ENCODE measurements at regions not wholly inside any gene's neighbourhood (a gene's known extent, or its start where the extent isn't known, plus 50 kb on each side); places are given as distances from the start of the nearest gene placed in this dataset.
"Not testable (repeated sequence)": the region's sequence is repeated elsewhere in the genome, so short reads cannot be mapped to it uniquely, and the experiment has no call there.

DNA sequence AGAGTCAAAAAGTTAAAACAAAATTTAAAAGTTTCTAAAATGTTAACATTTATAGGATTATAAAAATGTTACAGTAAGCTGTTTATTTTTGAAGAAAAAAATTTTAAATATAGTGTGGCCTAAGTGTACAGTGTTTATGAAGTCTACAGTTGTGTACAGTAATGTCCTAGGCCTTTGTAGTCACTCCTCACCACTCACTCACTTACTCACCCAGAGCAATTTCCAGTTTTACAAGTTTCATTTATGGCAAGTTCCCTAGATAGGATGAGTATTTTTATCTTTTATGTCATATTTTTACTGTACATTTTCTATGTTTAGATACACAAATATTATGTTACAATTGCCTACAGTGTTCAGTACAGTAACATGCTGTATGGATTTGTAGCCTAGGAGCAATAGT, 419.9 kb downstream of the ARL4A start:
- DNase-seq: no peak

DNA sequence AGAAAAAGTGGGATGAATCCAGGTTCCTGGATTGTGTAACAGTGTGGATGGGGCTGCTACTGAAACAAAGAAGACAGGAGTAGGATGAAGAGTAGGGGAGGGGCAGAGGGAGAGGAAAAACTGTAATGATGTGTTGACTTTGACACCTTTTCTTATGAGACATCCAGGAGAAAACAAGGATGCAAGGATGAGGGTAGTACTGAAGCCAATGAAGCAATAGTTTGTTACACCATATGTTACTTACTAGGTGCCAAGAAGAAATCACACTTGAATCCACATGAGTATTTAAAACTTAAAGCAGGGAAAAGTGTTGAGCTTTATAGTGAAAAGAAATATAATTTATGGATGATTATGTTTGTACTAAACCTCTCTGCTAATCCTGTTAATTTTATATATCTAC, 420.6 kb downstream of the ARL4A start:
- DNase-seq: no peak

DNA sequence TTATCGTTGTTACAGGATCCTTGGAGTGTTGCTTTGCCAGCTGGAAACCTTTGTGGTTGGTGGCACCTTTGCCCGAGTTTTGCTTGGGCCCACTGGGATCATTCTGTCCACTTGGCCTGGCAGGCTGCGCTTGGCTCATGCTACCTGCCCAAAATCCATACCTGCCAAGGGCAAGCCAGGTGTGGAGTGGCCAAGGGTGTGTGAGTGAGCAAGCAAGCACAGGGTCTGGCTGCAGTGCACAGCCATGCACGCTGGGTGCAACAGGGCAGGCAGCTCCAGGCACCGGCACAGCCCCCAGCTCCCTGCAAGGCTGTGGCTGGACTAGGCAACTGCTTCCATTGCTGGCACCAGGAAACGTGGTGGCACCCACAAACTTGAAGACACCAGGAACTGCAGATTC, 421.8 kb downstream of the ARL4A start:
- no peak for DNase-seq

DNA sequence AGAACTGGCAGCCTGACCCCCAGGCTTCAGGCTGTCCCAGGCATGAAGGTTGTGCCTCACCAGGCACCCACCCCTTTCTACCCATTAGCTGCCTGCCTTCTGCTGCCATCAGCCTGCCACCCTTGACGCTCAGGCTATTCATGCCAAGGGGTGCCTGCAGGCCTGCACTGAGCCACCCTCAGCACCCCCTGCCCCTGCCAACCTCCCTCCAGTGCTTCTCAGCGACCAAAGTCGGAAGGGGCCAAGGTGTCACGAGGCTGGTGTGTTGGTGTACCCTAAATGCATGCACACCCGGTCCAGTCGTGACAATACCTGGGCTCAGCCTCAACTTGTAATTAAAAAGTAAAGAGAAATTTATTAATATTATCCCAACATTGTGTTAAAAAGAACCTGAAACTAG, 422.7 kb downstream of the ARL4A start:
- DNase-seq: no peak

DNA sequence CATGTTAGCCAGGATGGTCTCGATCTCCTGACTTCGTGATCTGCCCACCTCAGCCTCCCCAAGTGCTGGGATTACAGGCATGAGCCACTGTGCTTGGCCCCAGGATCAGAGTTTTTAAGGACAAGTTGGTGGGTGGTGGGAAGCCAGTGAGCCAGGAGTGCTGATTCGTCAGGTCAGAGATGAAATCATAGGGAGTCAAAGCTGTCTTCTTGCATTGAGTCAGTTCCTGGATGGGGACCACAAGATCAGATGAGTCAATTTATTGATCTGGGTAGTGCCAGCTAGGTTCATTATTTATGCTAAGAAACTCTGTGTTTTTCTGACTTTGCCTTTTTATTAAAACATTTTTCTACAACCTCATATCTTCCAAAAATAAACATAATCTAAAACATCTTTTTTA, 423.8 kb downstream of the ARL4A start:
- DNase-seq: no peak

DNA sequence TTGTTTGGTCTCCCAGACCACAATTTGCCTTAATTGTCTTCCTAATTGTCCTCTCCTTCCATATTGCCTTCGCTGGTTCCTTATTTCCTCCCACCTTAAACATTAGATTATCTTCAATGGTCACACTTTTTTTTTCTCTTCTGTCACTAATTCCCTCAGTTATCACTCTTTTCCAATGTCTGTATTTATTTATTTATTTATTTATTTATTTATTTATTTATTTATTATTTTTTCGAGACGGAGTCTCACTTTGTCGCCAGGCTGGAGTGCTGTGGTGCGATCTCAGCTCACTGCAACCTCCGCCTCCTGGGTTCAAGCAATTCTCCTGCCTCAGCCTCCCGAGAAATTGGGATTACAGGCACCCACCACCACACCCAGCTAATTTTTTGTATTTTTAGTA, 426.8 kb downstream of the ARL4A start:
- not testable (repeated sequence) for DNase-seq

DNA sequence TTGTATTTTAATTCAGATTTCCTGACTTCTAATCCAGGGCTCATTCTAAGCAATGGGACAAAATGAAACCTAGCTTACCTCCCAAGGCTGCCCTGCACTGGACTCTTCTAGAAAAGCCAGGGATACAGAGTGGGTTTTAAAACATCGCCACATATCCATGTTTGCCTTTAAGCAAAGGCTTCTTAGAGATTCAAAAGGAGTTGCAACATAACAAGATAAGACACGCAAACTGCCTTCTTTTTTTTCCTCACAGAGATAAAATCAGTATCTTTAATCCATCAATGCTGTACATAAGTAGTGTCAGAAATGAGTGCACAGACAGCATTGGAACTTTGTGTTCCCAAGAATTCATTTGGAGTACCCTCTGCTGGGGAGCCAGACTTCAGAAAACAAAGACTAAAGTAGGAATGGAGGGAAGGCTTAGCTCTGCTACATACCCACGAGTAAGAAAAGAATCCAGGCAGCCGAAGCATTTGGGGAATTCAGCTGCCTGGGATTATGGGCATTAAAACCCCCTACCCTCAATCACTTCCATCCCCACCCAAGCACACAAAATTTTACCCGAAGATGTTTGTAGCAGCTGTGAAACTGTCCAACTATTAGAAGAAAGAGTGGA, 427.8 kb downstream of the ARL4A start:
- no peak for DNase-seq

DNA sequence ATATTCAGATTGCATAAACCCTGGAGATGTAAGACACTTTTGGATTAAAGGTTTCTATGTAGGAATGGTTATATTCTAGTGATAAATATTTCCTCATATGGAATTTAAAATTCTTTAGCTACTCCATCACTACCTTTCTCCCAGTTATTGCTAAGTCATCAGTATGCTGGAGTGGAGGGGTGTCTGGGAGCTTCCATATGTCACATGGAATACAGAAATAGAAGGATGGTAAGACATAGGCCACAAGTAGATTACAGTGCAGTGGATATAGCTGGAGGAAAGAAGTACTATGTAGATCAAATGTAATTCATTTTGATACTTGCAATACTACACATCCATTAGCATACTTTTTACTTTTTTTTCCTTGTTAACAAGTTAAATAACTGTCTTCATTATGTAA, 428.4 kb downstream of the ARL4A start:
- DNase-seq: no peak

DNA sequence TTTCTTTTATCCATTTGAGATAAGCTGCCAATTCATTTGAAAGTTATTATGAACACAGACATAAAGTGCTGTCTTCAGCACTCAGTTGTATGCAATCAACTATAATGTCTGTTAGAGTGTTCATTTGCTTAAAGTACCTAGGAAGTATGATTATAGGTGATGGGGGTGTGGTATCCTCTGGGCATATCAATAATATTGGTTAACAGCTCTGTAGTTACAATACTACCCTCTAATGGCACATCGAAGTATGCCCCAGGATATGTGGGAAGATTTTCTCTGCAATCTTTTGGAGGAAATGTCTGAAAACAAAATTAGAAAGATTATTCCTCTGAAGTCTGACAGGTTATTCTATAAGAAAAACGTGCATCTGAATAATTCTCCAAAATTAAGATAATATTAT, 429.7 kb downstream of the ARL4A start:
- DNase-seq: no peak

DNA sequence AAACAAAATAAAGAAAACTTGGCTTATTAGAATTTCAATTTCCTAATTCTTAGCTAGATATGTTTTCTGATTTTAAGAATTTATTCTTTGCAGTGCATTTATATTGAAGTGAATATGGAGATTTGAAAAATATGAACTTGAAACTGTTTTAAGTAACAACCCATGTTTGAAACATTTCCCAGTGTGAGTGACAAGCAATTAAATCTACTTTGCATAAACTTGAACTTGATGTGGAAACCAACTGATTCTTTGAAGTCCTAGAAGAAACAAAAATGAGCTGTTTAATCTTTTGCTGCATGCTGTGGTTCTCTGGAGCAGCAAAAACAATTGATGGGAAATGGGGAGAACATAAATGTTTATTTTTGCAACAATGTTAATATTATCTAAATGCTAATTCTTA, 430.2 kb downstream of the ARL4A start:
- DNase-seq: no peak

DNA sequence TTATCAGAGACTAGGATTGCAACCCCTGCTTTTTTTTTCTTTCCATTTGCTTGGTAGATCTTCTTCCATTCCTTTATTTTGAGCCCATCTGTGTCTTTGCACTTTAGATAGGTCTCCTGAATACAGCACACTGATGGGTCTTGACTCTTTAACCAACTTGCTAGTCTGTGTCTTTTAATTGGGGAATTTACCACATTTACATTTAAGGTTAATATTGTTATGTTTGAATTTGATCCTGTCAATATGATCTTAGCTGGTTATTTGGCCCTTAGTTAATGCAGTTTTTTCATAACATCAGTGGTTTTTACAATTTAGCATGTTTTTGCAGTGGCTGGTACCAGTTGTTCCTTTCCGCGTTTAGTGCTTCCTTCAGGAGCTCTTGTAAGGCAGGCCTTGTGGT, 437.2 kb downstream of the ARL4A start:
- not testable (repeated sequence) for DNase-seq

DNA sequence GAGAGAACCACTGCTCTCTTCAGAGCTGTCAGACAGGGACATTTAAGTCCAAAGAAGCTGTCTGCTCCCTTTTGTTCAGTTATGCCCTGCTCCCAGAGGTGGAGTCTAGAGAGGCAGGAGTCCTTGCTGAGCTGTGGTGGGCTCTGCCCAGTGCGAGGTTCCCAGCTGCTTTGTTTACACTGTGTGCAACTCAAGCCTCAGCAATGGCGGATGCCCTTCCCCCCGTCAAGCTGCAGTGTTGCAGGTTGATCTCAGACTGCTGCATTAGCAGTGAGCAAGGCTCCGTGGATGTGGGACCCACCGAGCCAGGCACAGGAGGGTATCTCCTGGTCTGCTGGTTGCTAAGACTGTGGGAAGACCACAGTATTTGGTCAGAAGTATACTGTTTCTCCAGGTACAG, 438.9 kb downstream of the ARL4A start:
- DNase-seq: no peak

DNA sequence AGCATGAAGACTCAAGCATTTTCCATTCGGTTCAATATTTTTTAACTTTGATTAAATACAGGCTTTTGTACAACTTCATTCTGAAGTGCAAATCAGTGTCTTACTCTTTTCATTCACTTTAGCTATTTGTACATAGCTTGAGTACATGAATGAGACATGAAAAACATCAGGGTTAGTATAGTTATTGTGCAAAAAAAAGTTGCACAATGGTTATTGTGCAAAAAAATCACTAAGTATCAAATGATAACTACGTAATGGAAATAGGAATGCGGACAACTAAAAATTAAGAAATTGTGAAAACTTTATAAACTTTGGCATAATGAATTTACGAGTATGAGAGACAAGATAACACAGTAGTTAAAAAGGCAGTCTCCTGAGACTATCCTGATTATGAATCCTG, 442.9 kb downstream of the ARL4A start:
- DNase-seq: no peak

DNA sequence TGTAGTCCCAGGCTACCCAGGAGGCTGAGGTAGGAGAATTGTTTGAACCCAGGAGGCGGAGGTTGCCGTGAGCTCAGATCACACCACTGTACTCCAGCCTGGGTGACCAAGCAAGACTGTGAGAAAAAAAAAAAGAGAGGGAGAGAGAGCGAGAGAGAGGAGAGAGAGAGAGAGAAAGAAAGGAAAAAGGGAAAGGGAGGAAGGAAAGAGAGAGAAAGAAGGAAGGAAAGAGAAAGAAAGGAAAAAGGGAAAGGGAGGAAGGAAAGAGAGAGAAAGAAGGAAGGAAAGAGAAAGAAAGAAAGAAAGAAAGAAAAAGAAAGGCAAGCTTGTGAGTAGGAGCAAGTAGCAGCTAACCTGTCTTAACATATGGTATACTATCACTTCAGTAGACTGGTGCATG, 443.5 kb downstream of the ARL4A start:
- not testable (repeated sequence) for DNase-seq

DNA sequence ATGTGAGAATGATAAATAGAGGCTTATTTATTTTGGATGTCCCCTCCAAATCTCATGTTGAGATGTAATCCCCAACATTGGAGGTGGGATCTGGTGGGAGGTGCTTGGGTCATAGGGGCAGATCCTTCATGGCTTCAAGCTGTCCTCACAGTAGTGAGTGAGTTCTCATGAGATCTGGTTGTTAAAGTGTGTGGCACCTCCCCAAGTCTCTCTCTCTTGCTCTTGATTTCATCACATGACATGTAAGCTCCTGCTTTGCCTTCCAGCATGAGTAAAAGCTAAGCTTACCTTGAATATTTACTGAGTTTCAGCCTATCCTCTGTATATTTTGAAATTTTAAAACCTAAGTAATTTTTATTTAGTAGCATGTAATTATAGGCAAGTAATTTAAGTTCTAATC, 444.9 kb downstream of the ARL4A start:
- no peak for DNase-seq

DNA sequence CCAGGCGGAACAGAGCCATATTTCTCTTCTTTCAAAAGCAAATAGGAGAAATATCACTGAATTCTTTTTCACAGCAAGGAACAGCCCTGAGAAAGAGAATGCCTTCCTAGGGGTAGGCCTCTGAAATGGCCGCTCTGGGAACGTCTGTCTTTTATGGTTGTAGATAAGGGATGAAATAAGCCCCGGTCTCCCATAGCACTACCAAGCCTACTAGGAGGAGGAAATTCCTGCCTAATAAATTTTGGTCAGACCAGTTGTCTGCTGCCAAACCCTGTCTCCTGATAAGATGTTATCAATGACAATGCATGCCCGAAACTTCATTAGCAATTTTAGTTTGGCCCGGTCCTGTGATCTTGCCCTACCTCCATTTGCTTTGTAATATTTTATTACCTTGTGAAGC, 448.9 kb downstream of the ARL4A start:
- DNase-seq: not testable (repeated sequence)

DNA sequence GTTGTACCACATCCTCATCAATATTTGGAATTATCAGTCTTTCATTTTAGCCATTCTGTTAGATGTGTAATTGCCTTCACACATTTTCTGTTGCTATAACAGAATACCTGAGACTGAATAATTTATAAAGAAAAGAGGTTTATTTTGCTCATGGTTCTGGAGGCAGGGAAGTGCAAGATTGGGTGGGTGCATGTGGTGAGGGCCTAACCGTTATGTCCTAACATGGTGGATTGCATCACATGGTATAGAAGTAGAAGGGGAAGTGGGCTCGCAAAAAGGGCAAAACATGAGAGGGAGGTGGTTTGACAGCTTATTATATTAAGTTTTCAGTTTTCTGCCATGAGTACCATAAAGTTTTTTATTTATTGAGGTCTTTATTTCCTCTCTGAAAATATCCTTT, 452.0 kb downstream of the ARL4A start:
- no peak for DNase-seq

DNA sequence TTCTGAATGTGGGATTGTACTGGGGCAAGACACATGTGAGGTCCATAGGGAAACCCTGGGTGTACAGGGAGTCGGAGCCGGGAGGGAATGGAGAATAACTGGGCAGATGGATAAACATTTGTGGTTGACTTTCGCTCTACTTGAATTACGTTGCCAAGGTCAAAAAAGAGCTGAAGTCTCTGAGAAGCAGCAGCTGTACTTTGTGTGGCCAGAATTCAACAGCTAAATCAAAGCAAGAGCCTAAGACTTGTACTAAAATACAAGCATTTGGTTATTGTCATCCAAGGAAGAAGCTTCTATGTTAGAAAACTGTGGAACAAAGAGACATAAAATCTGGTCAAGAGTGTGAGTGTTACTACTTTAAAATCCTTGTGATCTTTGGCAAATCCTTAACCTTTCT, 457.2 kb downstream of the ARL4A start:
- no peak for DNase-seq

DNA sequence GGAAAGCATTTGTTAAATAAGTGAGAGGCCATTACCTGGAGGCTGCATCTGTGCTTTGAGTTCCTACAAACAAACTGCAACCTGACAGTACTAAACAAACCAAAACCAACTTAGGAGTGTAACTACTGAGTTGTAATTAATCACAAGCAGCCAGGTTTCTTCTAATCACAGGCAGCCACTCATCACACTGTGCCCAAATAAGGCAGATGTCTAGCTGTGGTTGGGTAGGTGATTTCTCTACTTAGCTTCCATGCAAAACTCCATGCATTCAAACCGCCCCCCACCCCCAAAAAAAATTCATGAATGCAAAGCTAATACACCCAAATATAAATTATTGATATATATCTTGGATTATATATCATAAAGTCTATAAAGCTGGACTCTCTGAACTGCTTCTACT, 461.1 kb downstream of the ARL4A start:
- no peak for DNase-seq

DNA sequence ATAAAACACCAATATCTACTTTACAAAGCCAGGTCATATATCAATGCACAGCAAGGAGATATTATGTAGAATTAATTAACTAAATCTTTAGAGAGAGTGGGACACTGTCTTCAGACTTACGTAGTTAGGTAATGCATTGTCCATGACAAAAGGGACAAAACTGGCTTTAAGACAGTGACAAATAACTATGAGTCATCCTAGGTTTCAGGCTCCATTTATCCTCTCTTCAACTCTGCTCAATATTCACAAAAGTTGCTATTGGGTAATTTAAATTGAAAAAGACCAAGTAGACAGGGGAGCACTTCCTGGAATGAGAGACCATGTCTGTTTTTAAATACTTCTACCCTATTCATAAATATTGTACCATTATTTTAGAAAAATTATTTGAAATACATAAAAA, 464.5 kb downstream of the ARL4A start:
- no peak for DNase-seq

DNA sequence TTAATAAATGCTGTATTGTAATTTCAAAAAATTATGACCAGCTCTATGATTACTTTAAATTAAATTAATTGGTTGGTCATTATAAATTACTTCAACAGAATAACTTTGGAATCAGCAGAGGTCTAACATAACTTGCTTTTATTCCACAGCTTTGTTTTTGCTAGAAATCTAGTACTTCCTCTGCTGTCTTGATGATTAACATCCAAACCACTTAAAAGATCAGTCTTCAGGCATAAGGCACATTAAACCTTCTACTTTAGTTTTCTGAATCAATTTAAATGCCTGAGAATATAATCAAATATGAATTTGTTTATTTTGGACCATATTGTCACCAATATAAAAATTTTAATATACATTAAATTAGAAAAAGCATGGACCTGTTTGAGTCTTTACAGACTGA, 465.3 kb downstream of the ARL4A start:
- DNase-seq: no peak

DNA sequence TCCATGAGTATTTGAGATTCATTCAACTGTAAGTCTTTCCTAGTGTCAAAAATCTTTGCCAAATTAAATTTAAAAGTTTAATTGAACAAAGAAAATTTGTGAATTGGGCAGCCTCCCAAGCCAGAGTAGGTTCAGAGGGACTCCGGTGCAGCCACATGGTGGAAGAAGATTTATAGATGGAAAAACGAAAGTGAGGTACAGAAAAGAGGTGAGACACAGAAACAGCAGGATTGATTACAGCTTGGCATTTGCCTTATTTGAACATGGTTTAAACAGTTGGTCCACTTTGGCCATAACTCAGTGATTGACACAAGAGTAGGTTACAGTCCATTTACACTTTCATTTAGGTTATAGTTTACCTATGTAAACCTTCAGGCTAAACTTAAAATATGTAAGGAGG, 465.8 kb downstream of the ARL4A start:
- DNase-seq: no peak

DNA sequence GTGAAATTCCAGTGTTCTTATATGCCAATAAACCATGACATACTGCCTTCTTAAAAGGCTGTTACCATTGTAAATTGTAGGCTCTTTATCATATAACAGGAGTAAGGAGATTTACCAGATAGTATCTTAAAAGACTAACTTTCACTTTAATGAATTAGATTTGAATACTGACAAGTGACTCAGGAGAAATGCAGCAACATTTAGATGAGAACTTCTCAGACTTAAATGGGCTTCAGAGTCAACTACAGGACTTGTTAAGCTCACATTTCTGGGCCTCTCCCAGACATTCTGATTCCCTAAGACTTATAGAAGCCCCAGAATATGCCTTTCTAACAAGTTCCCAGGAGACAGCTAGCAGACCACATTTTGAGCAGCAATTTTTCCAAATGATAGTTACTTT, 466.3 kb downstream of the ARL4A start:
- DNase-seq: no peak

DNA sequence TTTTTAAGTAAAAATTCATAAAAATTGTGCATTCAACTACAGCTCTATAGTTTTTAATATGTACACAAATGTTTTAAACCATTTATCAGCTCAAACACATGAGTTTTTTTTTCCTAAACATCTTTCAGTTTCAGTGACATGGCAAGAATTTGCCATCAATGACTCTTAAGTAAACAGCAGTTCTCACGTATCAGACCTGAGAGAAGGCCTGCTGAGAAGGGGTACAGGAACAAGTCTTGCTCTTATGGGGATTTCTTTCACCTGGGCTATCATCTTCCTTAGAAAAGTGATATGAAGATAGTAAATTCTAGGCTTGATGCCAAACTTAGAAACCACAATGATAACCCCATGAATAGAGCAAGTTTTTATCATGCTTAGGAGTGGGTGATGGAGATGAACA, 467.8 kb downstream of the ARL4A start:
- no peak for DNase-seq

DNA sequence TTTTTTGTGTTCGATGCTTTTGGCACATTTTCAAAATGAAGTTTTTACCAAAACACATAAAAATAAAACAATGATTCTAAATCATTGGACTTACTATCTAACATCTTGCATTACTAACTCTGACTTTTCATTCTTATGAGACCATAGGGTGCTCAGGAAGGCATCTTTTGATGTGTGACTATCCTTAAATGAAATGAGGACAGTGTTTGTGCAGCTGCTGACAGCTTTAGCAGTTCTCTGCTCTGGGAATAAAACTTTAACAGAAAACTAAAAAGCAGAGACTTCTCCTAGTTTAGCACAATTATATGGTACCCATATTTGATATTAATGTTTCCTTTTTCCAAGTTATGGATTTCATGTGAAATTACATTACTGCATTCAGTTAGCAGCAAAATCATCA, 471.6 kb downstream of the ARL4A start:
- DNase-seq: no peak
